Transverse colon (tissue), 4 donors: ENCODE measurements at regions not wholly inside any gene's neighbourhood (a gene's known extent, or its start where the extent isn't known, plus 50 kb on each side); places are given as distances from the start of the nearest gene placed in this dataset.

ENCODE experiments used
- CTCF ChIP-seq, 5 experiments: fragments of 200-600 bp in 3 of 5; fragments of 450-650 bp in 2 of 5; sonication (generic) in 3 of 5; IDR thresholded peaks; 1 replicate in 2 of 5; 2 replicates in 3 of 5; pipeline ENCODE4 v1.5.1; 2016 to 2017; ENCODE audit warnings: antibody characterized with exemption in 5 of 5, inconsistent platforms in 3 of 5, mild to moderate bottlenecking in 2 of 5, moderate library complexity in 1 of 5
- EP300 ChIP-seq: sonication (generic); formaldehyde crosslinking; IDR thresholded peaks from one replicate; pipeline ENCODE4 v1.6.1; 2017; ENCODE audit warnings: antibody characterized with exemption, low read depth
- POLR2A ChIP-seq: fragments of 450-650 bp; IDR thresholded peaks from one replicate; pipeline ENCODE4 v1.6.1; 2016; ENCODE audit warnings: antibody characterized with exemption, mild to moderate bottlenecking, moderate library complexity
- POLR2AphosphoS5 ChIP-seq, 3 donors: sonication (generic); formaldehyde crosslinking; IDR thresholded peaks; one replicate each; pipeline ENCODE4 v1.6.1; 2016; ENCODE audit warnings: antibody characterized with exemption in 3 of 3

- TF ChIP-seq CTCF (IDR thresholded peaks at IDR 0.05) (no peak), POLR2AphosphoS5 (IDR thresholded peaks at IDR 0.05) (no peak), POLR2A (no peak), EP300 (no peak)
These were observed 102.3 kb upstream of the TENM4 start for GRCh38 chr11:79543101-79543500.
